HCT116 (cell line): ENCODE measurements at regions not wholly inside any gene's neighbourhood (a gene's known extent, or its start where the extent isn't known, plus 50 kb on each side); places are given as distances from the start of the nearest gene placed in this dataset.

Experiments used
- ATAC-seq: fragments of 200-7000 bp; cut with Tn5 transposase; 2 replicates; pipeline ENCODE4 v1.9.1; 2020; ENCODE audit warnings: mild to moderate bottlenecking, moderate library complexity
- BruUV-seq: library from RNA; stranded (reverse); fragments of 400-500 nt; replicated peaks from 2 replicates; lab custom pipeline; 2021; lab: Mats Ljungman, UMichigan
- CTCF ChIA-PET: fragments of 300-600 bp; sonication (Branson Sonifier 250); formaldehyde crosslinking; loops from one replicate; lab custom pipeline; 2021; ENCODE audit warnings: antibody characterized with exemption; lab: Charles Lee
- POLR2A ChIA-PET: fragments of 300-600, 350-600 bp; sonication (Branson Sonifier 250); formaldehyde crosslinking; loops from one replicate; lab custom pipeline; 2021; ENCODE audit warnings: antibody characterized with exemption; lab: Charles Lee
- RAD21 ChIA-PET, 2 experiments: fragments of 300-600 bp; sonication (Branson Sonifier 250); formaldehyde crosslinking; loops; one replicate each; lab custom pipeline; 2023; ENCODE audit warnings: low total read pairs in 2 of 2; ENCODE audit not compliant: uncharacterized antibody in 2 of 2, unreplicated experiment in 2 of 2, low non-redundant PET in 1 of 2; lab: Charles Lee
- DNase-seq: peaks from one replicate; pipeline ENCODE4 v3.0.0-alpha.2; 2010; ENCODE audit warnings: low read depth, low spot score
- H2AFZ ChIP-seq: fragments of 200-600 bp; shearing (Covaris generic), sonication (generic); 2 replicates; pipeline ENCODE4 v1.6.1; 2017; ENCODE audit warnings: low read depth, mixed run types, mixed read lengths, antibody characterized with exemption, low read length; ENCODE audit not compliant: poor library complexity, severe bottlenecking
- H3K27ac ChIP-seq: 2 replicates; pipeline ENCODE4 v1.5.1; 2012; ENCODE audit warnings: low read depth, low read length
- H3K27me3 ChIP-seq: fragments of 200-600 bp; sonication (generic); 2 replicates; pipeline ENCODE4 v1.6.1; 2016; ENCODE audit warnings: mixed run types, low read length, mixed read lengths; ENCODE audit not compliant: insufficient read depth
- H3K36me3 ChIP-seq, 2 experiments: fragments of 200-500 bp in 1 of 2; fragments of 200-600 bp in 1 of 2; sonication (Bioruptor generic) in 1 of 2; sonication (generic) in 1 of 2; 2 replicates each; pipeline versions ENCODE4 v1.5.1 to v1.6.1; 2014 to 2016; ENCODE audit warnings: low read length in 2 of 2, inconsistent platforms in 1 of 2, mixed read lengths in 1 of 2, mixed run types in 1 of 2; ENCODE audit not compliant: insufficient read depth in 2 of 2, control insufficient read depth in 1 of 2
- H3K4me1 ChIP-seq, 2 experiments: fragments of 200-600 bp in 1 of 2; sonication (generic) in 1 of 2; 2 replicates each; pipeline versions ENCODE4 v1.5.1 to v1.6.1; 2012 to 2017; ENCODE audit warnings: low read length in 2 of 2, inconsistent platforms in 1 of 2, mild to moderate bottlenecking in 1 of 2, mixed read lengths in 1 of 2, mixed run types in 1 of 2, moderate library complexity in 1 of 2; ENCODE audit not compliant: insufficient read depth in 2 of 2, control insufficient read depth in 1 of 2
- H3K4me2 ChIP-seq: fragments of 200-600 bp; sonication (generic); 2 replicates; pipeline ENCODE4 v1.6.1; 2017; ENCODE audit warnings: mixed run types, low read length, mixed read lengths
- H3K4me3 ChIP-seq, 2 experiments: fragments of 200-600 bp in 1 of 2; sonication (generic) in 1 of 2; replicated peaks in 1 of 2; 2 replicates each; pipeline ENCODE4 v1.5.1; 2011 to 2016; ENCODE audit warnings: low read length in 2 of 2, control low read depth in 1 of 2, low read depth in 1 of 2, mild to moderate bottlenecking in 1 of 2, mixed read lengths in 1 of 2, mixed run types in 1 of 2
- H3K79me2 ChIP-seq: fragments of 200-600 bp; sonication (generic); 2 replicates; pipeline ENCODE4 v1.6.1; 2017; ENCODE audit warnings: mild to moderate bottlenecking, mixed run types, low read length, moderate library complexity, mixed read lengths; ENCODE audit not compliant: insufficient read depth
- H3K9ac ChIP-seq: fragments of 200-600 bp; sonication (generic); 2 replicates; pipeline ENCODE4 v1.6.1; 2016; ENCODE audit warnings: low read length, mixed read lengths
- H3K9me2 ChIP-seq: fragments of 200-600 bp; sonication (generic), shearing (Covaris generic); 2 replicates; pipeline ENCODE4 v1.6.1; 2017; ENCODE audit warnings: mixed run types, mild to moderate bottlenecking, moderate library complexity; ENCODE audit not compliant: insufficient read depth
- H3K9me3 ChIP-seq, 2 experiments: fragments of 200-500 bp in 1 of 2; fragments of 200-600 bp in 1 of 2; sonication (Bioruptor generic) in 1 of 2; sonication (generic) in 1 of 2; 2 replicates each; pipeline ENCODE4 v1.6.1; 2014 to 2017; ENCODE audit warnings: low read length in 2 of 2, mixed read lengths in 2 of 2, inconsistent platforms in 1 of 2, low read depth in 1 of 2, mild to moderate bottlenecking in 1 of 2, mixed run types in 1 of 2, moderate library complexity in 1 of 2; ENCODE audit not compliant: control insufficient read depth in 1 of 2, insufficient read depth in 1 of 2
- H4K20me1 ChIP-seq: fragments of 200-600 bp; sonication (generic), shearing (Covaris generic); 2 replicates; pipeline ENCODE4 v1.6.1; 2017; ENCODE audit warnings: mixed run types, mild to moderate bottlenecking, moderate library complexity; ENCODE audit not compliant: insufficient read depth
- ELF1 ChIP-seq: IDR thresholded peaks from 2 replicates; pipeline ENCODE4 v1.6.1; 2012; ENCODE audit warnings: low read depth, borderline replicate concordance
- EZH2phosphoT487 ChIP-seq: fragments of 200-600 bp; IDR thresholded peaks from 2 replicates; pipeline ENCODE4 v1.6.1; 2018; ENCODE audit warnings: antibody characterized with exemption, borderline replicate concordance
- POLR2AphosphoS5 ChIP-seq: IDR thresholded peaks from 2 replicates; pipeline ENCODE4 v1.6.1; 2011; ENCODE audit warnings: mild to moderate bottlenecking, low read depth, low read length, moderate library complexity
- REST ChIP-seq: IDR thresholded peaks from 2 replicates; pipeline ENCODE4 v1.6.1; 2012; ENCODE audit warnings: low read depth
- SIN3A ChIP-seq: IDR thresholded peaks from 2 replicates; pipeline ENCODE4 v1.6.1; 2012; ENCODE audit warnings: low read depth
- SRF ChIP-seq: IDR thresholded peaks from 2 replicates; pipeline ENCODE4 v1.6.1; 2012; ENCODE audit warnings: low read depth
- TCF7L2 ChIP-seq: IDR thresholded peaks from 2 replicates; pipeline ENCODE4 v1.7.0; 2011; ENCODE audit warnings: borderline replicate concordance, inconsistent platforms; ENCODE audit not compliant: insufficient read depth, insufficient read length; ENCODE audit errors: extremely low read depth
- YY1 ChIP-seq: IDR thresholded peaks from 2 replicates; pipeline ENCODE4 v1.6.1; 2011; ENCODE audit warnings: low read length, low read depth, moderate library complexity, mild to moderate bottlenecking; ENCODE audit not compliant: insufficient replicate concordance; ENCODE audit errors: extremely low read depth
- ZFX ChIP-seq: fragments of 450-650 bp; IDR thresholded peaks from 2 replicates; pipeline ENCODE4 v1.6.1; 2017
- ZNF274 ChIP-seq: fragments of 200-500 bp; sonication (Bioruptor generic); IDR thresholded peaks from 2 replicates; pipeline ENCODE4 v1.6.1; 2014; ENCODE audit warnings: mild to moderate bottlenecking, low read depth, low read length, inconsistent platforms
- intact Hi-C: fragments of 100-400 bp; cut with micrococcal nuclease; formaldehyde crosslinking; loops from 2 replicates; pipeline ENCODE4 v1.10.0; 2022
- TF ChIP-seq, protein P1 (sequence below): IDR thresholded peaks from 2 replicates; pipeline ENCODE4 v1.6.1; 2011; ENCODE audit warnings: mild to moderate bottlenecking, low read length, moderate library complexity; ENCODE audit not compliant: insufficient replicate concordance; ENCODE audit errors: extremely low read depth
- TF ChIP-seq, protein P2 (sequence below): IDR thresholded peaks from 2 replicates; pipeline ENCODE4 v1.6.1; 2012

- Histone ChIP-seq H3K9ac (no peak overlapping the region), H3K9me2 (no peaks in the 10 kb centered on the region), H3K4me1 (no peaks in the 10 kb centered on the region), H3K9me3 (no peaks in the 10 kb centered on the region), H3K79me2 (no peaks in the 10 kb centered on the region), H3K27me3 (no peaks in the 10 kb centered on the region), H3K27ac (no peak overlapping the region), H4K20me1 (no peaks in the 10 kb centered on the region), H3K4me2 (no peak overlapping the region), H3K4me3 (no peak overlapping the region), H2AFZ (no peak overlapping the region), H3K36me3 (no peaks in the 10 kb centered on the region)
- ATAC-seq (no peak), DNase-seq (no peak)
- RAD21 ChIA-PET = no interaction called here
- TF ChIP-seq ZFX = no peak
- TF ChIP-seq YY1 = no peak
- no peak for TF ChIP-seq ZNF274
- TF ChIP-seq POLR2AphosphoS5 = no peak
- TF ChIP-seq TCF7L2 = no peak
- TF ChIP-seq EZH2phosphoT487 = no peak
- TF ChIP-seq, protein P1, sequence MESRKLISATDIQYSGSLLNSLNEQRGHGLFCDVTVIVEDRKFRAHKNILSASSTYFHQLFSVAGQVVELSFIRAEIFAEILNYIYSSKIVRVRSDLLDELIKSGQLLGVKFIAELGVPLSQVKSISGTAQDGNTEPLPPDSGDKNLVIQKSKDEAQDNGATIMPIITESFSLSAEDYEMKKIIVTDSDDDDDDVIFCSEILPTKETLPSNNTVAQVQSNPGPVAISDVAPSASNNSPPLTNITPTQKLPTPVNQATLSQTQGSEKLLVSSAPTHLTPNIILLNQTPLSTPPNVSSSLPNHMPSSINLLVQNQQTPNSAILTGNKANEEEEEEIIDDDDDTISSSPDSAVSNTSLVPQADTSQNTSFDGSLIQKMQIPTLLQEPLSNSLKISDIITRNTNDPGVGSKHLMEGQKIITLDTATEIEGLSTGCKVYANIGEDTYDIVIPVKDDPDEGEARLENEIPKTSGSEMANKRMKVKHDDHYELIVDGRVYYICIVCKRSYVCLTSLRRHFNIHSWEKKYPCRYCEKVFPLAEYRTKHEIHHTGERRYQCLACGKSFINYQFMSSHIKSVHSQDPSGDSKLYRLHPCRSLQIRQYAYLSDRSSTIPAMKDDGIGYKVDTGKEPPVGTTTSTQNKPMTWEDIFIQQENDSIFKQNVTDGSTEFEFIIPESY = no peak
- TF ChIP-seq SRF = no peak
- TF ChIP-seq, protein P2, sequence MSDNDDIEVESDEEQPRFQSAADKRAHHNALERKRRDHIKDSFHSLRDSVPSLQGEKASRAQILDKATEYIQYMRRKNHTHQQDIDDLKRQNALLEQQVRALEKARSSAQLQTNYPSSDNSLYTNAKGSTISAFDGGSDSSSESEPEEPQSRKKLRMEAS = no peak
- TF ChIP-seq ELF1 = no peak
- TF ChIP-seq REST = no peak
- TF ChIP-seq SIN3A = no peak
- POLR2A ChIA-PET = no interaction called here
- no TSS peak for BruUV-seq
- intact Hi-C loops = no loop called here
- CTCF ChIA-PET = no interaction called here
Measured at GRCh38 chrX:10884246-10884645, 226.9 kb upstream of the HCCS start.
